Fibroblast of skin of back (primary cell): ENCODE measurements at regions not wholly inside any gene's neighbourhood (a gene's known extent, or its start where the extent isn't known, plus 50 kb on each side); places are given as distances from the start of the nearest gene placed in this dataset.
A peak's percentile ranks its signal among the peaks of the same experiment; 100 is the strongest.
"Not testable (repeated sequence)": the region's sequence is repeated elsewhere in the genome, so short reads cannot be mapped to it uniquely, and the experiment has no call there.

Experiments
- DNase-seq: peaks from one replicate; pipeline ENCODE4 v3.0.0-alpha.2; 2013

DNA sequence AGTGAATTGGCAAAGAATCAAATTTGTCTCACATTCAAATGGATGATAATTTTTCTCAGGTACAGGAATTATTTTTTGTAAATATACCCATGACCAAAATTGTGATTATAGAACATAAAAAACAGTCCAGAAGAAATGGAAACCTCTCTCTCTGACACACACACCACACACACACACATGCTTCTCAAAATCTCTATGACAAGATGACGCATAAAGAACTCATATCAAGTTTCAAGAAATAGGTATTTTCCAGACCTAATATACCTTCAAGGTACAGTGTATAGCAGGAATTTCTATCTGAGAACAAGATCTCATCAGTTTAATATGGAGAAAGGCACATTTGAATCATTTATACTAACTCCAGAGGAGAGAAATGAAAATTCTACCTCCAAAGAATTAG, 1069.1 kb upstream of the ALCAM start:
- DNase-seq = no peak

DNA sequence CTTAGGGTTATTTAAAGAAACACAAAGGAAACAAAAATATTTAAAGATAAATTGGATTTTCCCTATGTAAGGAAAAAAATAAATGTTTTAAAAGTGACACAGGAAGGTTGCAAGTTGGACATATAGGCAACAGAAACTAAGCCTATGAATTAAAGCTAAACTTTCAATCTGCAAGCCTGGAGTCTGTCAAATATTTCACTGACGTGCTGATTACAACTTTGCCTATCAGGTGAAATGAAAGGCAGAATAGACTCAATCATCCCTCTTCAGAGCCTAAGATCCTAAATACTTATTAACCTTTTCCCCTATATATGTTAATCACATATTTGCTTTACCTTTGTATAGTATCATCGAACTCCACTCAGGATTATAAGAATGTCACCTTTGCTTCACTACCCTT, 1068.0 kb upstream of the ALCAM start:
- no peak for DNase-seq

DNA sequence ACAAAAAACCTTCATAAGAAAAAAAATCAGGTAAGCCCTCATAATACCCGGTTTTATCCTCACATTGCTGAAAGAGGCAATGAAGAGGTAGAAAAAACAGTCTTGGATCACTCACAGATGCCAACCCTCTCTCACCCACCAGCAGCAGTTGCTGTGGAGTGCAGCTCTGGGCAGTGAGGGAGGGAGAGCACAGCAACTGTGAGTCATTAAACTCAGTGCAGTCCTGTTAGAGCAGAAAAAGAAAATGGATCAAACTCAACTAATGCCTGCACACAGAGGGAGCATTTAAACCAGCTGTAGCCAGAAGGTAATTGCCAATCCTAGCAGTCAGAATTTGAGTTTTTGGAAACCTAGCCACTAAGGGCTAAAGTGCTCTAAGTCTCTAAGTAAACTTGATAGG, 1050.6 kb upstream of the ALCAM start:
- DNase-seq = peak; percentile 10

DNA sequence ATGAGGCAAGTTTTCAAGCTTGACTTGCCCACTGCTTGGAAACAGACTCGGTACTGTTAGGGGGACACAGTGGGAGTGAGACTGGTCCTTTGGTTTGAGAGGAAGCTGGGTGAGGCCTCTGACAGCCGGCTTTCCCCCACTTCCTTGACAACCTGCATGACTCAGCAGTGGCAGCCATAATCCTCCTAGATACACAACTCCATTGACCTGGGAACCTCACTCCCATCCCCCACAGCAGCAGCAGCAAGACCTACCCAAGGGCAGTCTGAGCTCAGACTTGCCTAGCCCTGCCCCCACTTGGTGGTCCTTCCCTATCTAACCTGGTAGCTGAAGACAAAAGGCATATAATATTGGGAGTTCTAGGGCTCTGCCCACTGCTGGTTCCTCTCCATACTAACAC, 1043.5 kb upstream of the ALCAM start:
- DNase-seq = no peak

DNA sequence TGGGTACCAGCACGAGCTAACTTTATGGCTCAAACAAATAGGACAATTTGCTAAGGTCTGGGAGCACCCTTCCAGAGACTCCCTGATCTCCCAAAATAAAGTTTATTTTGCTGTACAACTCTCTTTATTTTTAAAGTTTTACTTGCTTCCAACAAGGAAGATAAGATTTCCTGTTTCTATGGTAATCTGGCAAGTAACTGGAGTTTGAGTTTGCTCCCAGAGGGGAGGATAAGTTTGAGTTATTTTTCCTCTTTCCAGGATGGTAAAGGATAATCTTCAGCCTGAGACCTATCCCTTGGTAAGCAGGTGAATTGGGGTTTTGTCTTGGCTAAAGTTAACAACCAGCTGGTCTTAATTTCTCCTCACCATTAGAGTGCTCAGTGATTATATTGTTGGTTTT, 1019.4 kb upstream of the ALCAM start:
- no peak for DNase-seq

DNA sequence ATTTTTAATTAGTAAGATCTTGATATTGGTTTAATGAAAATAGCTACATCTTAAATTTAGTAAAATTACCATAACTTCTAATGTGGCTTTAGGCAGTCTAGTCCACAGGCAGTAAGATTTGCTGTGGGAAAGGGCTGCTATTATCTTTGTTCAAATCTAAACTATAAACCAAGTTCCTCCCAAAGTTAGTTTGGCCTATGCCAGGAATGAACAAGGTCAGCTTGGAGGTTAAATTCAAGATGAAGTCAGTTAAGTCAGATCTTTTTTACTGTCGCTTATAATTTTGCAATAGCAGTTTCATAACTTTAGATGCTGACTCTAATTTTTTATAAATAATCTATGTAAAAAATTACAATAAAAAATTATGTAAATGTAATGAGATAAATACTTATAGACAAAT, 1016.9 kb upstream of the ALCAM start:
- DNase-seq = no peak

DNA sequence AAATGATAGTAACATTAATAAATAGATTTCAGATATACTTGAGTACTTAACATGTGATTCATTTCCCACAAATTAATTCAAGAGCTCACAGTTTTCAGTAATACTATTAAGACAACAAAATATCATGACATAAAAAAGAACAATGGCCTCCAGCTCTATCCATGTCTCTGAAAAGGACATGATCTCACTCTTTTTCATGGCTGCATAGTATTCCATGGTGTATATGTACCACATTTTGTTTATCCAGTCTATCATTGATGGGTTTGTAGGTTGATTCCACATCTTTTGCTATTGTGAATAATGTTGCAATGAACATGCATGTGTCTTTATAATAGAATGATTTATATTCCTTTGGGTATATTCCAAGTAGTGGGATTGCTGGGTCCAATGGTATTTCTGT, 1012.8 kb upstream of the ALCAM start:
- DNase-seq = no peak

DNA sequence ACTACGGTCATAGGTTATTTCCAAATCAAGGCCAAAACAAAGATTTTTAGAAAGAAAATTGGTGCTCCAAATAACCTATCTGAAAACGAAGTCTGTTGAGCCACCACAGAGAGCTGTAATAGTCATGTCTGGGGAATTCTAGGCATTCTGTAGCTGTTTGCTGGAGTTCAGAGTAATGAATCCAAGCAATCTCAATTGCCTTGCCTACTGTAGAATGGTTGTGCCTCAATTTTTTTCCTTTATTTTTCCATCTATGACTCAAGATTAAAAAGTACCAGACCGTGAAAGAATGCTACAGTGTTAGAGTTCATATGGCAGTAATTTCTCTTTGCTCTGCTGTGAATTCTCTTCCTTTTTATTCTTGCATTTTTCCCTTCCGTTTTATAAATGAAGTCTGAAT, 1007.2 kb upstream of the ALCAM start:
- DNase-seq = peak; percentile 97

DNA sequence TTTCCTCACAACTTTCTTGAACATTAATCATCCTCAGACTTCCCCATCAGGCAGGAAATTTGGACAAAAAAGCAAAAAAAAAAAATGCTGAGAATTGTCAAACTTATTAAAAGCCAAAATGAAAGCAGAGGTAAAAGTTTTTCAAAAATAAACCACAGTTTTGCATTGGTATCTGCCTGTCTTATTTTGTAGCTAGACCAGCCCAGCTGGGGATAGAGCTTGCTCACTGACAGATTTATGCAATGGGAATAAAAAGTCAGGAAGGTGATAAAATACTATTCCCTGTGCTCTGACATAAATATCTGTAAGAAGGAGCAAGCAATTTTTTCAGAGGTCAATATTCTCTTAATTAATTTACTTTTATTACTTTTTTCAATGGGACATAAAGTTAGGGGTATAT, 1006.7 kb upstream of the ALCAM start:
- no peak for DNase-seq

DNA sequence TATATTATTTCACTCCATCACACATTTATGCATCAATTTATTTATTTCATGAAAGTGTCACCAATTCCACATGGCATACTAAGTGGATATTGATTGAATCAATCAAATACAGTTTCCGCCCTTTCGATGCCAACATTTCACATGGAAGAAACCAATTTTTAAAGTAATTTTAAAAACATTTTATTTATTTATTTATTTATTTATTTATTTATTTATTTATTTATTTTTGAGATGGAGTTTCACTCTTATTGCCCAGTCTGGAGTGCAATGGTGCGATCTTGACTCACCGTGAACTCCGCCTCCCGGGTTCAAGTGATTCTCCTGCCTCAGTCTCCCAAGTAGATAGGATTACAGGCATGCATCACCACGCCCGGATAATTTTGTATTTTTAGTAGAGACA, 1005.0 kb upstream of the ALCAM start:
- not testable (repeated sequence) for DNase-seq

DNA sequence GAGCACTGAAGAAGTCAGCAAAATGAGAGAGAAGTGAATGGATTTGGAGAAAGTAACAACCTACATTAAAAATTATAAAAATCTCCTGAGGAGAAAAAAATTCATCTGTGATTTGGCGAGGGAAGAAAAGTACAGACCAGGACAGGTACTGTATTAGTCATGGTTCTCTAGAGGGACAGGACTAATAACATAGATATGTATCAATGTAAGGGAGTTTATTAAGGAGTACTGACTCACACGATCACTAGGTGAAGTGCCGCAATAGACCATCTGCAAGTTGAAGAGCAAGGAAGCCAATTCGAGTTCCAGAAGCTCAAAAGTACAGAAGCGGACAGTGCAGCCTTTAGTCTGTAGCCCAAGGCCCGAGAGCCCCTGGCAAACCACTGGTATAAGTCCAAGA, 1004.4 kb upstream of the ALCAM start:
- DNase-seq = no peak

DNA sequence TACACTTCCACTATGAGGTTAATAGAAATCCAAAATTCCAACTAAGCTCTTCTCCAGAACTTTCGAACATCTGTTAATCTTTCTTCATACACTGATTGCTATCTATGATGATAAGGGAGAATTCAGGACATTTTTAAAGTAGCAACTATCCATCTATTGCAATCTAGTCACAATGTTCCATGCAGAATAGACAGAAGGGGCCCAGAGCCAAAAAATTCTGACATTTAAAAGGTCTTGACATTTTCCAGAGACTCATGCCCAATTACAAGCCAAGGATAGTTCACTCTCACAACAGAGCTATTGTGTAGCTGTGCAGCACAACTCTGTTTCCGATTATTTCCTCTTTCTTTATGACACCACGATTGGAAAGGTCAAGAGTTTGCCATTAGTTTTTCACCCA, 999.7 kb upstream of the ALCAM start:
- no peak for DNase-seq

DNA sequence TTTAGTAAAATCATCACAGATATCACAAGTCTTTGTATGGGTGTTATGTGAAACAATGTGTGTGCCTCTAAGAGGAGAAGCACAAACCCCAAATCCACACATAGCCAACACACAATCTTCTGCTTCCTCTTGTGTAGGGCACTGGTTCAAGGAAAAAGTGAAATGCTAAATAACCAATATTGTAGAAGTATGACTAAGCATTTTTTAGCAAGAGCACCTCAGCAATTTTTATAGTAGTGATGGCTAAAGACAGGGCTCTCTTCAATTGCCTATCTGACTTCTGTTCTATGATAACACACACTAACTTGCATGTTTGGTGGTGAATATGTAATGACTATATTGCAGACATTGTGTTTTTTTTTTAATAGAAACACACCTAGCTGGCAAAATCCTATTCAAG, 997.9 kb upstream of the ALCAM start:
- DNase-seq = no peak

DNA sequence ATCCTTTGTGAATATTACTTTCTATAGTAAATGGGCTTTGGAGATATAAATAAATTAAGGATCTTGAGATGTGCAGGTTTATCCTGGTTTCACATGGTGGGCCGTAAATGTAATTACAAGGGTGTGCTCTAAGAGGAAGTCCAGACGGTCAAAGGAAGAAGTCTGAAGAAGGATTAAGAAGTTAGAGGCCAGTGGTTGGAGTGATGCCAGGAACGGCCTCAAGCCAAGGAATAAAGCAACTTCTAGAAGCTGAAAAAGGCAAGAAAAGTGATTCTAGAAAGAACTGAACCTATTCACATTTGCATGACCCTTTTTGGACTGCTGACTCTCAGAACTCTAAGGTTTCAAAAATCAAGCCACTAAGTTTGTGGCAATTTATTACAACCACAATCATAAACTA, 981.3 kb upstream of the ALCAM start:
- no peak for DNase-seq

DNA sequence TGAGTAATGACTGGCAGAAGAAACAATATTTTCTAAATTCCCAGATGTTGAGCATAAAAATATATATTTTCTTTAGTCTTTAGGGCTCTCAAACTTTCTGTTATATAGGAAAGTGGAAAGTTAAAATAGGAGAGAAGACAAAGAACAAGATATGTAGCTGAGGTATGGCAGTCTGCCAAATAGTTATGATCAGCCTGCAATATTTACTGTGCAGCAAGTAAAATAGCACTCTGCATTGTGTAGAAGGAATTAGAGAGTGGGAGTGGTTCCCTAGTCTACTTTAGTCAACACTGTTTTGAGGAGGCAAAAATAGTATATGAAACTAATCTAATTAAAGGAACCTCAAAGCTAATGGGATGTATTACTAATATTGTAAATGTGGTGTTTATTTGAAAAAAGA, 978.1 kb upstream of the ALCAM start:
- DNase-seq = peak; percentile 42

DNA sequence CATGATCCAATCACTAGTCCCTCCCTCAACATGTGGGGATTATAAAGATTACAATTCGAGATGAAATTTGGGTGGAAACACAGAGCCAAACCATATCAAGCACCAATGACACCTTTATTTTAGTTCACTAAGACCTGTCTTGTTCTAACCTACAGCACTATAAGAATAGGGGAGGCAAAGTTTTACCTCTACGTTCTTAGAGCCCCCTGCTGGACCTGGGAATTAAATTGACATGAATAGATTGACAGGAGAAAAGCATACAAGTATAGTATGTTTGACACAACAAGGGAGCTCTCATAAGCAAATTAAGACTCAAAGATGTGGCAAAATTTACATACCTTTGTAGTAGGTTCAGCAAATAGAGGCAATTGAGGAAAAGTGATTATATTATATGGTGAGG, 974.4 kb upstream of the ALCAM start:
- DNase-seq = no peak

DNA sequence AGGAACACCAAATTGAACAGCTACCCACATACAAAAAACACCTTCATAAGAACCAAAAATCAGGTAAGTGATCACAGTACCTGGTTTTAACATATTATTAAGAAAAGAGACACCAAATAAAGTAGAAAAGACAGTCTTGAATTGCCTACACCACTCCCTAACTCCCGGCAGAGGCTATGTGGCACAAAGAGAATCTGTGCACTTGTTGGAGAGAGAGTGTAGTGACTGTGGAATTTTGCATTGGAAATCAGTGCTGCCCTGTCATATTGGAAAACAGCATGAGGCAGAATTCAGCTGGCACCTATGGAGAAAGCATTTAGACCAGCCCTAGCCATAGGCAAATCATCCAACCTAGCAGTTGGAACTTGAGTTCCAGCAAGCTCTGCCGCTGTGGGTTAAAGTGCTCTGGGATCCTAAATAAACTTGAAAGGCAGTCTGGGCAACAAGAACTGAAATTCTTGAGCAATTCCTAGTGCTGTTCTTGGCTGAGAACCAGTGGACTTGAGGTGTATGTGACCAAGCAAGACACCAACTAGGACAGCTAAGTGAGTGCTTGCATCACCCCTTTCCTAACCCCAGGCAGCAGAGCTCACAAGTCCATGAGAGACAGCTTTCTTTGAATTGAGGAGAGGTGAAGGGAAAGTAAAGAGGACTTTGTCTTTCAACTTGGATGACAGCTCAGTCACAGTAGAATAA, 969.6 kb upstream of the ALCAM start:
- DNase-seq = peak; percentile 58

DNA sequence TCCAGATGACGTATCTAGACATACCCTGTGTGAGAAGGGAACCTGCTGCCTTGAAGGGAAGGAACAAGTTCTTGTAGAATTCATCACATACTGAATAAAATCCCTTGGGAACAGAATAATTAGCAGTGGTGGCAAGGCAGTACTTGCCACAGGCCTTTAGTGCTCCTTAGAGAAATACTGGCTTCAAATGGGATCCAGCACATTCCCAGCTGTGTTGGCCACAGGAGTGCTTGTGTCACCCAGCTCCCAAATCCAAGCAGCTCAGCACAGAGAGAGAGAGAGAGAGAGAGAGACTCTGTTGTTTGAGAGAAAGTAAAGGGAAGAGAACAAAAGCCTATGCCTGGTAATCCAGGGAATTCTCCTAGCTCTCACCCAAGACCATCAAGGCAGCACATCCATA, 969.0 kb upstream of the ALCAM start:
- peak; percentile 14 for DNase-seq

DNA sequence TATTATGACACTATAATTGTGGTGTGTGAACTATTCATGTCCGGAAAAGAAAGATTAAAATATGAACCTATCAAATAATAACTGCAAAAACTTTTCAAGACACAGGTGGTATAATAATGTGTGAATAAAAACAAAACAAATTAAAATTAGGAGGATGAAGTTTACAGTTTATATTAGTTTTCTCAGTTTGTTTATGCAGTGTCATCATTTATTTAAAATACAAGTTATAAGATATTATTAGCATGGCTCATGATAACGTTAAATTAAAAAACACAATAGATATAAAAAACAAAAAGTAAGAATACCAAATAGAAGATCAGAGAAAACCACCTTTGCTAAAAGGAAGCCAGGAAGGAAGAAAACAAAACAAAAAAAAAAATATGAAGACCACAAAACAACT, 963.8 kb upstream of the ALCAM start:
- DNase-seq = no peak

DNA sequence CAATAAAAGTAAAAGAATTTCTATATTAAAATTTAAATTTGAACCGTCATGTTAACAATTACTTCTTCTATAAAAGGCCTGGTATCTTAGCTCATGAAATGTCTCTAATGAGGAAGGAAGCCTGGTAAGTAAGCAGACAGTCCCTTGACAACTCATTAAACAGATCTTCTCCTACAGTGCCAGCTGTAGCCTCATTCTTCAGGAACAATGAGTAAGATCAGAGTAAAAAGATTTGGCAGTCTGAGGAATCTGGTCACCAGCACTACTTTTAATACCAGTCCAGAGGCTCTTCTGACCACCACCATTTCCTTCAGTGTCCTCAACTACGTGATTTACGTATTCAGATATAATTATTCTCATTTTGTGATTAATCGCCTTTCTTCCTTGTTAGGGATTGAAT, 955.0 kb upstream of the ALCAM start:
- DNase-seq = no peak

DNA sequence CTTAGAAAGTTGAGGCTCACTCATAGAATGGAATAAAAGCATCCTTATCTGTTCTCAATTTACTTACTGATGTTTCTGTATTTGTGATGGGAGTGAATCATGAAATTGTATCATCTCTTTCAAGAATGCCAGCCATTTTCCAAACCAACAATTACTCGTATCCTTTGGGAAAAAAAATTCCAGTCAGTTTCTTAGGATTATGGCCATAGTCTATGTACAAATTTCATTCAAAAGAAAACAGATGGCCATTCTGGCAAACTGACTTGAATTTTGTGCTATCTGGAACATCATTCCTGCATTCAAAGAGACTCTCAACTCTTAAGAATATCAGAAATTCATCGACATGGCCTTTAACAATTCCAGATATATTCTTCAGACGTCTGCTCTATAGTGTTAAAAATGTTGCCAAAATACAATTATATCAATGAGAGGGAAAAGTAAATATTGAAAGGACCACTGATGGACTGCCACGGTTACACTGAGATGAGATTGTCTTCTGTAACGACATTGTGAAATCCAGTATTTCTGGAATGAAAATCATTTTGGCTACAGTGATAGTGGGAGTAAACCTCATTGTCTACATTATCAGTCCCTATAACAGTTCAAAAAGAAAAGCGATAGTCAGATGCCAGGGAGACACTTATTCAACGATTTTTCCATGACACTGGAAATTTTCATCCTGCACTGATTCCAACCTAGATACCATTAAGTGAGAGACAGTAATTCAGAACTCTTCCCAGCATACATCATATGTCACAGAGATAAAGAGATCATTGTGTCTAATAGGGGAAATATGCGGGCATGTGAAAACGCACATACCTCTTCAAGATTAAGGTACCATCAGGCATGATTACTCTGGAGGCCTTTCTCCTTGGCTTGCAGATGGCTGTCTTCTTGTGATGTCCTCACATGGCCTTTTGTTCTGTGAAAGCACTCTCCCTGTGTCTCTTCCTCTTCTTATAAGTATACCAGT, 953.8 kb upstream of the ALCAM start:
- peak; percentile 39 for DNase-seq

DNA sequence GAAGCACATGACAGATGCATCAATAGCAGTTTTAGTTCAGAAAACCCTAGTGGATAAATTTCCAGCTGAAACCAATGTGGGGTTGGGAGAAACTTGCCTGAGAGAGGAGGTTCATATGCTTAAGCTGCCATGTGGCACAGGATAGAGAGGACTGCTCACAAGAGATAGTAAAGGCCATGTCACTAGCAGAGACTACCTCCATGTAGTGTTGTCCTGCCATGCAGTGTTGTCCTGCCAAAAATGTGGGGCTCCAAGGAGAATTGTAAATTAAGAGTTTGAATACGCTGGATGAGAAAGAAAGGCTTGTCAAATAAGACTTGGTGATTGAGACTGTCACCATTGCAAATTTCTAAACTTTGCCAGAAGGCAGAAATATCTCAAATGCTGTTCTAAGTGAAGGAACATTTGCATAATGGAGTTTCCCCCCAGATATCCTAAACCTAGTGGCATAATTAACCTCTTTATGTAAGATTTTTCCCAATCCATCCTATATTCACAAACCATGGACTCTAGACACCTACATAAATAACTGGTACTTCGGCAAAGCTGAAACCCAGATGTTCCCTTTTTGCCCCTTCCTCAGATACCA, 938.3 kb upstream of the ALCAM start:
- DNase-seq = no peak

DNA sequence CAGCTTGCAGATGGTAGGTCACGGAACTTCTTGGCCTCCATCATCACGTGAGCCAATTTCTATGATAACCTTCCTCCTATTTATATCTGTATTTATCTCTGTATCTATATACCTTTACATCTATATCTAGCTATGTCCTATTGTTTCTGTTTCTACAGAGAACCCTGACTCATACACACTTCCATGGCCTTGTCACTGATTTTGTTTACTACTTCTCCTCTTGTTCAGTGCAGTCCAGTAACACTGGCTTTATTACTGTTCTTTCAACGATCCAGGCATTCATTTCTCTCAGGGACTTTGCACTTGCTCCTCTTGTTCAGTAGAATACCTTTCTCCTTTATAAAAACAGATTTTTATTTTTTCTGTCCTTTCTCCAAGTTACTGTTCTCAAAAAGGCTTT, 937.0 kb upstream of the ALCAM start:
- no peak for DNase-seq

DNA sequence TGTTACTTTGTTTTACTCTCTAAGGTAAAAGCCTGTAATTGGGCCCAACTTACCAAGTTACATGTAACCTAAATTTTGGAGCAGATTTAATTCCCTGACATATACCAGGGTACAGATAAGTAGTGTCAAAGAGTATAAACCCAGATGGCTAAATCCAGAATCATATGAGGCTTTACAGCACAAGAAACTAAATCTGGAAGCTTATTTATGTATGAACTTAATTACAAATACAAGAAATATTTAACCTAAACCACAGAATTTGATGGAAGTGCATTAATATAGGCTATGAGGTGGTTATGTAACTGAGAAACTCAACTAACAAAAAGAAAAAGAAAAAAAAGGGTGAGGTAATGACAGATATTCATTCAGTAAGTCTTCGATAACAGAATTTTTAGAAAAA, 930.2 kb upstream of the ALCAM start:
- no peak for DNase-seq
